Ovary (tissue), 7 donors: ENCODE measurements at regions not wholly inside any gene's neighbourhood (a gene's known extent, or its start where the extent isn't known, plus 50 kb on each side); places are given as distances from the start of the nearest gene placed in this dataset.

Source experiments
- DNase-seq, 5 donors: peaks; one replicate each; pipeline ENCODE4 v3.0.0-alpha.2; 2019 to 2020
- H3K27ac ChIP-seq, 2 donors: fragments of 200-600 bp; one replicate each; pipeline versions ENCODE4 v1.5.1 to v1.8.0; 2019 to 2022
- H3K27me3 ChIP-seq: fragments of 200-600 bp; one replicate; pipeline ENCODE4 v1.8.0; 2022
- H3K36me3 ChIP-seq: fragments of 200-600 bp; sonication (generic); one replicate; pipeline ENCODE4 v1.5.1; 2019
- H3K4me1 ChIP-seq: one replicate; pipeline ENCODE4 v1.8.1; 2013; ENCODE audit warnings: mild to moderate bottlenecking, moderate library complexity; ENCODE audit not compliant: insufficient read depth
- H3K4me3 ChIP-seq: fragments of 200-600 bp; sonication (generic); one replicate; pipeline ENCODE4 v1.5.1; 2017
- H3K9me3 ChIP-seq, 2 donors: fragments of 200-600 bp in 1 of 2; sonication (generic) in 1 of 2; one replicate each; pipeline versions ENCODE4 v1.5.1 to v1.8.1; 2013 to 2019; ENCODE audit warnings: mild to moderate bottlenecking in 1 of 2, moderate library complexity in 1 of 2
- CTCF ChIP-seq, 3 donors: fragments of 450-650 bp in 2 of 3; fragments of 200-600 bp in 1 of 3; IDR thresholded peaks; one replicate each; pipeline versions ENCODE4 v1.5.1 to v1.8.0; 2016 to 2022; ENCODE audit warnings: antibody characterized with exemption in 3 of 3, mild to moderate bottlenecking in 1 of 3
- EP300 ChIP-seq: sonication (generic); formaldehyde crosslinking; IDR thresholded peaks from one replicate; pipeline ENCODE4 v1.6.1; 2017; ENCODE audit warnings: antibody characterized with exemption
- POLR2A ChIP-seq: fragments of 450-650 bp; IDR thresholded peaks from one replicate; pipeline ENCODE4 v1.6.1; 2017; ENCODE audit warnings: antibody characterized with exemption, mild to moderate bottlenecking, moderate library complexity
- WGBS, 3 donors: extraction: QIAGEN DNeasy Blood & Tissue Kit in 1 of 3; methylation state at CpG; one replicate each; pipeline versions ENCODE4 v1.1.5 to v1.1.7; 2013 to 2017; 5-methylcytosine and 5-hydroxymethylcytosine counted together
- intact Hi-C, 4 donors: fragments of 100-400 bp; cut with DNase I; formaldehyde crosslinking; loops; one replicate each; pipeline versions ENCODE4 v1.11.0 to v1.15.1; 2022 to 2023
- donor health status: DM: no; HTN: no; CAD: no; lungs with moderate emphysema.
- donor health status: DM: no; HTN: no; CAD: no.
- donor health status: Bipolar disorder and iron deficiency.
- donor health status: DM: no; HTN: no; CAD: no.
- donor health status: DM: yes; HTN: yes; CAD: no.

DNA sequence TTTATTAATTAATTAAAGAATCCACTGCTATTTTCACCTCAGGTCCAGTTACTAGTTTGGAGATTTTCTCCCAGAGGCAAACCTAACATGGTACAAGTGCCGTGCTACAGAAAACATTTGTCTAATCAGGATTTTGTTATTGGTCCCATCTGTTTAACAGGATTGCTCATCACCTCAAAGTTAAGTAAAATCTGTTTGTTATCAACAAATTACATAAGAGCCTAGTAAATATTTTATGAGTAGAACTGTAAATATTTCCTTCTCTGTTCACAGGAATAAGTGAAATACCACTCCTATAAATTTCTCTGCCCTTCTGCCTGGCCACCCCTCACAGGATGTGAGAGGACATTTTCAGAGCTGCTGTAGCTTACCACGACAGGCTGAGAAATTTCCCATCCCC is 200.2 kb downstream of the RAD51AP2 start:
- H3K4me1 ChIP-seq: no peaks in the 10 kb centered on the region
- H3K27ac ChIP-seq: no peak overlapping the region
- intact Hi-C loops: no loop called here
- no peaks in the 10 kb centered on the region for H3K9me3 ChIP-seq
- TF ChIP-seq CTCF (IDR thresholded peaks at IDR 0.05): no peak
- TF ChIP-seq EP300: no peak
- TF ChIP-seq POLR2A: no peak
- no peak overlapping the region for H3K4me3 ChIP-seq
- H3K27me3 ChIP-seq: no peaks in the 10 kb centered on the region
- H3K36me3 ChIP-seq: no peaks in the 10 kb centered on the region
- DNase-seq: no peak
- 13 to 35% (median 16%) methylated on average over 2 of the region's 2 CpGs for WGBS, 3 donors

DNA sequence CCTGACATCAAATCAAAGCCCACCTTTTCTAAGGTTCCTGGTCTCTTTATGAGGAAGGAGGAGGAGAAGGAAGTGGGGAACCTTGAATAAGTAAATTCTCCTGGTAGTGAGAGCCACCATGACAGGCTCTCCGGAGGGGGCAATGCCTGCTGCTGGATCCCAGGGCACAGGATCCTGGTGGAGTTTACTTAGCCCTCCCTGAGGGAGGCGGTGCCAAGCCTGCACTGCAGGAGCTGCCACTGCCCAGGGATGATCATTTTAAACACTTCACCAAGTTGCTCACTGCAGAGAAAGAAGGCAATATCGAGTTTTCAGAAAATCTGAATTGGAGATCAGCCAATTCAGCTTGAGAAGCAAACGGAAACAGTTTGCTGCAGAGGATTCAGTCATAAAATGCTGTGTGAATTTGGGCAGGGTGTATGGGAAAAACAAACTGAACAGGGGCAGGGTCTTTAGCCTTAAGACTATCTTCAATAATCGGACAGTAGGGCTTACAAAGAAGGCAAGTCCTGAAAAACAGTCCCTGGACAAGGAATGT is 200.7 kb downstream of the RAD51AP2 start:
- DNase-seq: no peak
- no peaks in the 10 kb centered on the region for H3K4me1 ChIP-seq
- no peak overlapping the region for H3K27ac ChIP-seq
- intact Hi-C loops: no loop called here
- H3K27me3 ChIP-seq: no peaks in the 10 kb centered on the region
- TF ChIP-seq EP300 (no peak), POLR2A (no peak), CTCF (IDR thresholded peaks at IDR 0.05) (no peak)
- no peaks in the 10 kb centered on the region for H3K9me3 ChIP-seq
- 33 to 36% (median 35%) methylated on average over 5 of the region's 5 CpGs for WGBS, 3 donors
- H3K36me3 ChIP-seq: no peaks in the 10 kb centered on the region
- H3K4me3 ChIP-seq: no peak overlapping the region

- intact Hi-C loops: no loop called here
- Histone ChIP-seq H3K27me3 (no peaks in the 10 kb centered on the region), H3K9me3 (no peaks in the 10 kb centered on the region), H3K36me3 (no peaks in the 10 kb centered on the region), H3K27ac (no peak overlapping the region), H3K4me3 (no peak overlapping the region), H3K4me1 (no peaks in the 10 kb centered on the region)
- TF ChIP-seq CTCF (IDR thresholded peaks at IDR 0.05): no peak
- no peak for TF ChIP-seq EP300
- no peak for TF ChIP-seq POLR2A
- DNase-seq: no peak
- WGBS, 3 donors: 74 to 81% (median 80%) methylated on average over 4 of the region's 4 CpGs
These were observed 205.0 kb downstream of the RAD51AP2 start for GRCh38 chr2:17313261-17313660.

DNA sequence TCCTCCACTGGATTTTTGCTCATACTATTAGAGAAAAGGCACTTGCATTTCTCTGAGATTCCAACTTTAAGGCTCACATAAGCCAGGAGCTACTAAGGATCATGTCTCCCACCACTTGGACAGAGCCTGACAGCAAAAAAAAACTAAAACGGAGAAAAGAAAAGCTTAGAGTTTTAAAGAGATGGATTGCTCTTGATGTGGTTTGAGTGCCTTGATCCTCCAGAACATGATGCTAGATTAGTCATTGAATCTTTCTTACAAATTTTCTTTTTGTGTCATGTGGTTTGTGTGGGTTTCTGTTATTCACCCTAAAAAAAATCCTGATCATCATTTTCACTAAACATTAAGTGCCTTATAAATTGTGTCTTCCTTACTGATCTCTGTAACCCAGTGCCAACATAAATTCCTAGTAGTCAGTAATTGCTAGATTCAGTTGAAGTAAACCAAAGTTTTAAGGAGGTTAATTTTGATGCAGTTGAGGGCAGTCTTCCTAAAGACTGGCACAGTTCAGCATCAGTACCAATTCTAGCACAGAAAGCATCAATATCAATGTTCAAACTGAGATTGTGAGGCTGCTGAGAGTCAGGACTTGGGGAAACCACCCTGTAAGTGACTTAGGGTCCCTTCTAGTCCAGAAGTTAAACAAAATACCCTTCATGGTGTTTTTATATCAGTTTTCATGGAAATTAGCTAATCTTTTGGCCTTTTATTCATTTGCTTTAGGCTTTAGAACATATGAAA is 206.3 kb downstream of the RAD51AP2 start:
- no peaks in the 10 kb centered on the region for H3K9me3 ChIP-seq
- no peaks in the 10 kb centered on the region for H3K36me3 ChIP-seq
- no peaks in the 10 kb centered on the region for H3K4me1 ChIP-seq
- DNase-seq: no peak
- 36 to 49% (median 48%) methylated on average over 1 of the region's 1 CpG for WGBS, 3 donors
- no peaks in the 10 kb centered on the region for H3K27me3 ChIP-seq
- no peak overlapping the region for H3K27ac ChIP-seq
- intact Hi-C loops: no loop called here
- TF ChIP-seq POLR2A (no peak), CTCF (IDR thresholded peaks at IDR 0.05) (no peak), EP300 (no peak)
- H3K4me3 ChIP-seq: no peak overlapping the region
